ENCODE measurements at regions not wholly inside any gene's neighbourhood (a gene's known extent, or its start where the extent isn't known, plus 50 kb on each side); places are given as distances from the start of the nearest gene placed in this dataset.

GRCh38 chr1:18565321-18565720 lies 65.3 kb upstream of the PAX7 start:
- no peaks in the 10 kb centered on the region for H4K20me1 ChIP-seq (replicated peaks in 1 of 2; ENCODE audit: control insufficient read depth in 1 of 2, insufficient read depth in 2 of 2, low read length in 2 of 2)
- H3K23ac ChIP-seq (ENCODE audit: insufficient read length) = no peak overlapping the region
- H3K27ac ChIP-seq (ENCODE audit: low read depth, low read length) = no peak overlapping the region
- H3K79me2 ChIP-seq (ENCODE audit: control insufficient read depth in 1 of 2, insufficient read depth in 2 of 2, low read length in 2 of 2) = no peaks in the 10 kb centered on the region
- no peak overlapping the region for H3K4me3 ChIP-seq (ENCODE audit: extremely low read depth in 1 of 4, insufficient read depth in 2 of 4, low read depth in 3 of 4, low read length in 4 of 4)
- no peak overlapping the region for H4K91ac ChIP-seq (replicated peaks; ENCODE audit: insufficient read length, low read length)
- no peaks in the 10 kb centered on the region for H3K79me1 ChIP-seq (ENCODE audit: low read depth, low read length)
- no peak overlapping the region for H3K18ac ChIP-seq (ENCODE audit: extremely low read depth, low read length)
- H3K36me3 ChIP-seq (ENCODE audit: control insufficient read depth in 2 of 4, insufficient read depth in 4 of 4, low read length in 3 of 4) = no peaks in the 10 kb centered on the region
- no peak for DNase-seq (ENCODE audit: low read depth in 1 of 2, low spot score in 2 of 2)
- FAIRE-seq = no peak
- no peak overlapping the region for H4K8ac ChIP-seq (ENCODE audit: extremely low read depth, insufficient read depth, low read length)
- H3K4ac ChIP-seq (replicated peaks; ENCODE audit: insufficient read length, low read depth, low read length) = no peak overlapping the region
- no peak overlapping the region for H2BK15ac ChIP-seq (ENCODE audit: low read length)
- CTCF ChIA-PET (ENCODE audit: partially characterized antibody) = interaction anchor here (0.9 to 50.4 kb wide), 8 partner anchors 6 to 562 kb away, joined by 3 to 984 read pairs (median 6); no protein-coding TSS in a partner anchor
- H2BK5ac ChIP-seq (ENCODE audit: low read depth, low read length) = no peak overlapping the region
- no peak overlapping the region for H2BK20ac ChIP-seq (ENCODE audit: low read length)
- H3K56ac ChIP-seq (replicated peaks; ENCODE audit: insufficient read length, low read depth, low read length) = no peak overlapping the region
- H3K23me2 ChIP-seq (ENCODE audit: low read depth, low read length) = no peaks in the 10 kb centered on the region
- no peaks in the 10 kb centered on the region; a peak in 1 of 7 replicates for H3K4me1 ChIP-seq (replicated peaks in 1 of 4; ENCODE audit: control insufficient read depth in 3 of 4, insufficient read depth in 4 of 4, low read length in 3 of 4)
- H2BK120ac ChIP-seq (replicated peaks; ENCODE audit: low read depth, low read length) = no peak overlapping the region
- no peaks in the 10 kb centered on the region for H3K9me3 ChIP-seq (ENCODE audit: insufficient read depth in 2 of 2, low read depth in 1 of 2, low read length in 1 of 2)
- H3K4me2 ChIP-seq (ENCODE audit: insufficient read depth in 1 of 2, low read depth in 2 of 2, low read length in 2 of 2) = no peak overlapping the region
- no peak overlapping the region for H2AK5ac ChIP-seq (ENCODE audit: low read depth, low read length)
- WGBS, 2 experiments (ENCODE audit: extremely low coverage in 1 of 2, insufficient coverage in 1 of 2, insufficient read length in 1 of 2, insufficient replicate concordance in 2 of 2, low coverage in 1 of 2, low lambda C conversion rate in 2 of 2, missing lambda C conversion rate in 1 of 2) = 89% methylated on average over 2 of the region's 2 CpGs; no CpG with 5 or more reads in 1 of the 2 experiments
- no peak for TF ChIP-seq JUND (IDR thresholded peaks at IDR 0.05; ENCODE audit: low read length)
- TF ChIP-seq KDM1A (IDR thresholded peaks at IDR 0.05; ENCODE audit: borderline replicate concordance, low read length) = peak; percentile 92
- no peak for TF ChIP-seq SIRT6 (IDR thresholded peaks at IDR 0.05; ENCODE audit: low read length)
- POLR2A ChIA-PET (ENCODE audit: partially characterized antibody) = no interaction called here
- no peak overlapping the region for H3K9ac ChIP-seq (replicated peaks in 1 of 4; ENCODE audit: extremely low read depth in 1 of 4, low read depth in 3 of 4, low read length in 3 of 4)
- no peak overlapping the region for H2BK12ac ChIP-seq (ENCODE audit: low read depth, low read length)
- H3K27me3 ChIP-seq (replicated peaks in 1 of 4; ENCODE audit: control insufficient read depth in 3 of 4, extremely low read depth in 1 of 4, insufficient read depth in 3 of 4, low read length in 3 of 4) = no peaks in the 10 kb centered on the region; a peak in 1 of 7 replicates
- H2AFZ ChIP-seq (ENCODE audit: low read length) = no peak overlapping the region
- no peak overlapping the region for H4K5ac ChIP-seq (ENCODE audit: insufficient read length, low read depth, low read length)
- no peak overlapping the region for H3K14ac ChIP-seq (ENCODE audit: insufficient read length)
